ENCODE measurements at regions not wholly inside any gene's neighbourhood (a gene's known extent, or its start where the extent isn't known, plus 50 kb on each side); places are given as distances from the start of the nearest gene placed in this dataset.
A peak's percentile ranks its signal among the peaks of the same experiment; 100 is the strongest.

GRCh38 chr6:23224540-23224939 lies 655.2 kb downstream of the HDGFL1 start:
- DNase-seq (ENCODE audit: low read depth) = no peak
- H3K4me3 ChIP-seq (ENCODE audit: low read depth, low read length) = no peak overlapping the region
- TF ChIP-seq, protein P1, sequence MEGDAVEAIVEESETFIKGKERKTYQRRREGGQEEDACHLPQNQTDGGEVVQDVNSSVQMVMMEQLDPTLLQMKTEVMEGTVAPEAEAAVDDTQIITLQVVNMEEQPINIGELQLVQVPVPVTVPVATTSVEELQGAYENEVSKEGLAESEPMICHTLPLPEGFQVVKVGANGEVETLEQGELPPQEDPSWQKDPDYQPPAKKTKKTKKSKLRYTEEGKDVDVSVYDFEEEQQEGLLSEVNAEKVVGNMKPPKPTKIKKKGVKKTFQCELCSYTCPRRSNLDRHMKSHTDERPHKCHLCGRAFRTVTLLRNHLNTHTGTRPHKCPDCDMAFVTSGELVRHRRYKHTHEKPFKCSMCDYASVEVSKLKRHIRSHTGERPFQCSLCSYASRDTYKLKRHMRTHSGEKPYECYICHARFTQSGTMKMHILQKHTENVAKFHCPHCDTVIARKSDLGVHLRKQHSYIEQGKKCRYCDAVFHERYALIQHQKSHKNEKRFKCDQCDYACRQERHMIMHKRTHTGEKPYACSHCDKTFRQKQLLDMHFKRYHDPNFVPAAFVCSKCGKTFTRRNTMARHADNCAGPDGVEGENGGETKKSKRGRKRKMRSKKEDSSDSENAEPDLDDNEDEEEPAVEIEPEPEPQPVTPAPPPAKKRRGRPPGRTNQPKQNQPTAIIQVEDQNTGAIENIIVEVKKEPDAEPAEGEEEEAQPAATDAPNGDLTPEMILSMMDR (IDR thresholded peaks at IDR 0.05; ENCODE audit: insufficient read depth, low read depth, low read length) = no peak

DNA sequence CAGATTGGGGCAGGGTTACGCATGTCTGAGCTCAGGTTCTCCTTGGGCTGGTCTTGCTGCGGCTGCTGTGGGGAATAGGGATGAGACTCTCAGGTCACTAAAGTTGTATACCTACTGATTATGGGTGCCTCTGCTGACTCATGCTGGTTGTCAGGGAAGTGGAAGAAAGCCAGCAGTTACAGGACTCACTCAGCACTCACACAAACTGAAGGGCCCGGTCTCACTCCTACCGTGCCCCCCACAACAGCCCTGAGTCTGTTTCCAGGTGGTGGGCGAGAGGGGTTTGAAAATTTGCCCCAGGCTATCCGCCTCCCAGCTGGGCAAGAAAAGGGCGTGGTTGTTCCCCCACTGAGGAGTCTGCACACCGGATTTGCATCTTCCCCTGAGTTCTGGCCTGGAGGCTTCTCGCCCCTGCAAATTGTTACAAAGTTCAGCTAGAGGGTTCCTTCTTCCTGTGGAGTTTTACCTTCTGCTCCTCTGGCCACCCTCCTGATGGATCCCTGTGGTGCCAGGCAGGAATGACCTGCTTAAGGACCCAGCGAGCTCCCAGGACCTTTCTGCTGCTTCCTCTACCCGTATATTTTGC lies 659.2 kb downstream of the HDGFL1 start:
- DNase-seq (ENCODE audit: low read depth) = no peak

GRCh38 chr6:23243854-23244253 lies 674.5 kb downstream of the HDGFL1 start:
- DNase-seq (ENCODE audit: low read depth) = no peak
- TF ChIP-seq, protein P1 (IDR thresholded peaks at IDR 0.05; ENCODE audit: insufficient read depth, low read depth, low read length) = no peak
- H3K4me3 ChIP-seq (ENCODE audit: low read depth, low read length) = no peak overlapping the region

More for the DNA sequence above, 659.2 kb downstream of the HDGFL1 start:
- TF ChIP-seq, protein P1 (IDR thresholded peaks at IDR 0.05; ENCODE audit: insufficient read depth, low read depth, low read length) = no peak
- no peak overlapping the region for H3K4me3 ChIP-seq (ENCODE audit: low read depth, low read length)

- TF ChIP-seq, protein P1 (IDR thresholded peaks at IDR 0.05; ENCODE audit: insufficient read depth, low read depth, low read length) = no peak
- DNase-seq (ENCODE audit: low read depth) = peak; percentile 40
- H3K4me3 ChIP-seq (ENCODE audit: low read depth, low read length) = no peak overlapping the region
Observed at GRCh38 chr6:23244300-23244699, 674.9 kb downstream of the HDGFL1 start.

DNA sequence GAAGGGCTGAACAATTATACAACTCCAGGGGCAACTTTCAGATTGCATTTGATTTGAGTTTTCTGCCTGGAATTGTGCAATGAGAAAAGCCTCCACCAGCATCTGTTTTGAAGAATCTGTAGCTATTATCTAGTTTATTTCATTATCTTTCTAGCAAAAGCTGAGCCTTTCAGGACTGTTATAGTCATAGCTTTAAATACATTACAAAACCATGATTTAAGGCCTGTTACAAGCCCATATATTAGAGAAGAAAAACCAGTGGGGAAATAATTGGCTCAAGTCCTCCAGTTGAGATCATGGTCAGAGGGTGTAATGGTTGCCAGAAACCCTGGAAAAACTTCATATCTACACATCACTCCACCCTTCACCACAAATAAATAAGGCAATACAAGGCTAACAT lies 676.2 kb downstream of the HDGFL1 start:
- DNase-seq (ENCODE audit: low read depth) = peak; percentile 25
- TF ChIP-seq, protein P1 (IDR thresholded peaks at IDR 0.05; ENCODE audit: insufficient read depth, low read depth, low read length) = no peak
- H3K4me3 ChIP-seq (ENCODE audit: low read depth, low read length) = no peak overlapping the region

GRCh38 chr6:23246896-23247295 lies 677.5 kb downstream of the HDGFL1 start:
- TF ChIP-seq, protein P1 (IDR thresholded peaks at IDR 0.05; ENCODE audit: insufficient read depth, low read depth, low read length) = no peak
- no peak for DNase-seq (ENCODE audit: low read depth)
- H3K4me3 ChIP-seq (ENCODE audit: low read depth, low read length) = no peak overlapping the region

- no peak overlapping the region for H3K4me3 ChIP-seq (ENCODE audit: low read depth, low read length)
- no peak for DNase-seq (ENCODE audit: low read depth)
- TF ChIP-seq, protein P1 (IDR thresholded peaks at IDR 0.05; ENCODE audit: insufficient read depth, low read depth, low read length) = no peak
Observed at GRCh38 chr6:23250556-23250955, 681.2 kb downstream of the HDGFL1 start.

Data from fibroblast of villous mesenchyme (primary cell).